IMR-90 (cell line): ENCODE measurements at regions not wholly inside any gene's neighbourhood (a gene's known extent, or its start where the extent isn't known, plus 50 kb on each side); places are given as distances from the start of the nearest gene placed in this dataset.

ENCODE experiments used
- ATAC-seq: fragments of 200-7000 bp; cut with Tn5 transposase; 2 replicates; pipeline ENCODE4 v1.9.1; 2020; ENCODE audit warnings: low read depth, mild to moderate bottlenecking, moderate library complexity
- BruUV-seq: library from RNA; stranded (reverse); fragments of 400-500 nt; replicated peaks from 2 replicates; lab custom pipeline; 2021; lab: Mats Ljungman, UMichigan
- CTCF ChIA-PET: fragments of 300-600 bp; formaldehyde crosslinking; extraction: SDS; loops from one replicate; lab custom pipeline; 2021; ENCODE audit warnings: antibody characterized with exemption; lab: Yijun Ruan, JAX
- POLR2A ChIA-PET: fragments of 300-600 bp; sonication (Branson Sonifier 250); formaldehyde crosslinking; loops from one replicate; lab custom pipeline; 2022; ENCODE audit warnings: antibody characterized with exemption; ENCODE audit not compliant: unreplicated experiment; lab: Charles Lee
- DNase-seq: peaks from one replicate; pipeline ENCODE4 v3.0.0; 2013
- H2AFZ ChIP-seq: replicated peaks from 2 replicates; pipeline ENCODE3; 2013; ENCODE audit warnings: low read length, mild to moderate bottlenecking; ENCODE audit not compliant: poor library complexity
- H2AK5ac ChIP-seq: 2 replicates; pipeline ENCODE4 v1.6.1; 2013; ENCODE audit warnings: low read depth, low read length, inconsistent platforms
- H2AK9ac ChIP-seq: replicated peaks from 2 replicates; pipeline ENCODE3; 2013; ENCODE audit warnings: mild to moderate bottlenecking, low read depth, low read length, moderate library complexity; ENCODE audit not compliant: poor library complexity
- H2BK120ac ChIP-seq: 2 replicates; pipeline ENCODE4 v1.6.1; 2013; ENCODE audit warnings: low read depth, low read length, inconsistent platforms
- H2BK15ac ChIP-seq: 3 replicates; pipeline ENCODE4 v1.6.1; 2013; ENCODE audit warnings: low read depth, low read length, inconsistent platforms
- H2BK20ac ChIP-seq: 2 replicates; pipeline ENCODE4 v1.6.1; 2013; ENCODE audit warnings: low read depth, mild to moderate bottlenecking, inconsistent platforms, low read length, moderate library complexity
- H2BK5ac ChIP-seq: 2 replicates; pipeline ENCODE4 v1.6.1; 2013; ENCODE audit warnings: mild to moderate bottlenecking, low read depth, low read length, inconsistent platforms; ENCODE audit not compliant: poor library complexity, severe bottlenecking
- H3K14ac ChIP-seq: replicated peaks from 2 replicates; pipeline ENCODE4 v1.6.1; 2013; ENCODE audit warnings: low read depth, low read length, inconsistent platforms
- H3K18ac ChIP-seq: 2 replicates; pipeline ENCODE4 v1.6.1; 2013; ENCODE audit warnings: low read depth, low read length, control low read depth
- H3K23ac ChIP-seq: 2 replicates; pipeline ENCODE4 v1.6.1; 2013; ENCODE audit warnings: low read depth, low read length, inconsistent platforms
- H3K27ac ChIP-seq: 2 replicates; pipeline ENCODE4 v1.5.1; 2013; ENCODE audit warnings: mild to moderate bottlenecking, control low read depth, low read length; ENCODE audit not compliant: insufficient read depth
- H3K27me3 ChIP-seq: 2 replicates; pipeline ENCODE4 v1.6.1; 2013; ENCODE audit warnings: low read length; ENCODE audit not compliant: control insufficient read depth, insufficient read depth
- H3K36me3 ChIP-seq: 2 replicates; pipeline ENCODE4 v1.6.1; 2013; ENCODE audit warnings: low read length, mixed read lengths; ENCODE audit not compliant: control insufficient read depth, insufficient read depth
- H3K4ac ChIP-seq: 2 replicates; pipeline ENCODE4 v1.6.1; 2013; ENCODE audit warnings: low read depth, low read length, inconsistent platforms
- H3K4me1 ChIP-seq: 2 replicates; pipeline ENCODE4 v1.6.1; 2013; ENCODE audit warnings: low read length, mixed read lengths; ENCODE audit not compliant: control insufficient read depth, insufficient read depth
- H3K4me2 ChIP-seq: 2 replicates; pipeline ENCODE4 v1.6.1; 2013; ENCODE audit warnings: low read depth, mild to moderate bottlenecking, control low read depth, low read length, moderate library complexity
- H3K4me3 ChIP-seq: 2 replicates; pipeline ENCODE4 v1.5.1; 2013; ENCODE audit warnings: low read depth, mild to moderate bottlenecking, control low read depth, low read length, moderate library complexity; ENCODE audit not compliant: insufficient read depth
- H3K56ac ChIP-seq: 2 replicates; pipeline ENCODE4 v1.6.1; 2013; ENCODE audit warnings: low read length, inconsistent platforms; ENCODE audit not compliant: insufficient read depth; ENCODE audit errors: extremely low read depth
- H3K79me1 ChIP-seq, 2 experiments: 2 replicates each; pipeline ENCODE4 v1.6.1; 2013; ENCODE audit warnings: low read length in 2 of 2, inconsistent platforms in 1 of 2, low read depth in 1 of 2
- H3K9ac ChIP-seq: 2 replicates; pipeline ENCODE4 v1.6.1; 2013; ENCODE audit warnings: low read depth, low read length, control low read depth
- H3K9me1 ChIP-seq: 2 replicates; pipeline ENCODE4 v1.6.1; 2013; ENCODE audit warnings: low read length, inconsistent platforms; ENCODE audit not compliant: insufficient read depth
- H3K9me3 ChIP-seq: 2 replicates; pipeline ENCODE4 v1.6.1; 2013; ENCODE audit warnings: low read length; ENCODE audit not compliant: control insufficient read depth, insufficient read depth
- H4K20me1 ChIP-seq: 2 replicates; pipeline ENCODE4 v1.6.1; 2013; ENCODE audit warnings: low read length, inconsistent platforms; ENCODE audit not compliant: insufficient read depth
- H4K5ac ChIP-seq: 2 replicates; pipeline ENCODE4 v1.6.1; 2013; ENCODE audit warnings: mild to moderate bottlenecking, low read depth, low read length, control low read depth
- H4K8ac ChIP-seq, 2 experiments: 2 replicates each; pipeline ENCODE4 v1.6.1; 2013; ENCODE audit warnings: low read depth in 2 of 2, low read length in 2 of 2, control low read depth in 1 of 2, inconsistent platforms in 1 of 2
- H4K91ac ChIP-seq: 2 replicates; pipeline ENCODE4 v1.6.1; 2013; ENCODE audit warnings: low read depth, low read length, inconsistent platforms; ENCODE audit not compliant: insufficient read depth
- CEBPB ChIP-seq: IDR thresholded peaks from 2 replicates; pipeline ENCODE4 v1.6.1; 2012; ENCODE audit warnings: low read depth, low read length, improper control_type of control experiment
- POLR2A ChIP-seq: IDR thresholded peaks from 2 replicates; pipeline ENCODE4 v1.6.1; 2012; ENCODE audit warnings: mild to moderate bottlenecking, low read depth, low read length
- RAD21 ChIP-seq: IDR thresholded peaks from 2 replicates; pipeline ENCODE4 v1.6.1; 2012; ENCODE audit warnings: low read length, improper control_type of control experiment
- WGBS, 2 experiments: methylation state at CpG; one replicate each; pipeline versions ENCODE4 v1.1.5 to v1.1.7; 2013; ENCODE audit warnings: missing lambda C conversion rate in 2 of 2; ENCODE audit not compliant: insufficient read length in 1 of 2; ENCODE audit errors: extremely low coverage in 2 of 2; 5-methylcytosine and 5-hydroxymethylcytosine counted together
- dilution Hi-C: fragments of 300-500 bp; cut with HindIII; formaldehyde crosslinking; loops from one replicate; pipeline ENCODE4 v1.14.3; 2018; ENCODE audit warnings: low sequenced_read_pairs; ENCODE audit not compliant: unreplicated experiment
- in situ Hi-C: fragments of 300-500 bp; cut with MboI; formaldehyde crosslinking; loops from 3 replicates; pipeline ENCODE4 v1.14.3; 2019; ENCODE audit warnings: low sequenced_read_pairs, inconsistent platforms, mixed read lengths
- intact Hi-C: fragments of 100-400 bp; cut with micrococcal nuclease; formaldehyde crosslinking; loops from 2 replicates; pipeline ENCODE4 v1.10.0; 2022
- TF ChIP-seq, protein P1 (sequence below): fragments of 150-350 bp; IDR thresholded peaks from 2 replicates; pipeline ENCODE4 v1.6.1; 2017; ENCODE audit warnings: mild to moderate bottlenecking, antibody characterized with exemption, low read length, low read depth
- TF ChIP-seq, protein P2 (sequence below): fragments of 150-350 bp; IDR thresholded peaks from 2 replicates; pipeline ENCODE4 v1.6.1; 2016; ENCODE audit warnings: low read depth, mild to moderate bottlenecking, low read length, moderate library complexity, borderline replicate concordance

GRCh38 chr6:14999106-14999505, 246.8 kb upstream of the JARID2 start:
- H3K9ac ChIP-seq = no peak overlapping the region
- dilution Hi-C loops = no loop called here
- no peak overlapping the region for H3K27ac ChIP-seq
- ATAC-seq (no peak), DNase-seq (no peak)
- ChIA-PET CTCF (no interaction called here), POLR2A (no interaction called here)
- no peak overlapping the region for H3K4me3 ChIP-seq
- no peaks in the 10 kb centered on the region for H3K4me1 ChIP-seq
- no peaks in the 10 kb centered on the region for H4K20me1 ChIP-seq
- H2AK9ac ChIP-seq = no peak overlapping the region
- no peak overlapping the region for H2BK20ac ChIP-seq
- peak overlapping the region; percentile 52 for H2AFZ ChIP-seq
- H4K5ac ChIP-seq = no peak overlapping the region
- peaks cover 4% of the 10 kb centered on the region for H3K27me3 ChIP-seq
- H2BK5ac ChIP-seq = no peak overlapping the region
- H3K14ac ChIP-seq = no peak overlapping the region
- no peaks in the 10 kb centered on the region; the same call in 1 of the 2 replicates for H3K9me1 ChIP-seq
- no peak overlapping the region for H3K18ac ChIP-seq
- in situ Hi-C loops = no loop called here
- H3K4me2 ChIP-seq = no peak overlapping the region
- WGBS, 2 experiments = no CpG with 5 or more reads among the region's 5 CpGs
- TF ChIP-seq, protein P1, sequence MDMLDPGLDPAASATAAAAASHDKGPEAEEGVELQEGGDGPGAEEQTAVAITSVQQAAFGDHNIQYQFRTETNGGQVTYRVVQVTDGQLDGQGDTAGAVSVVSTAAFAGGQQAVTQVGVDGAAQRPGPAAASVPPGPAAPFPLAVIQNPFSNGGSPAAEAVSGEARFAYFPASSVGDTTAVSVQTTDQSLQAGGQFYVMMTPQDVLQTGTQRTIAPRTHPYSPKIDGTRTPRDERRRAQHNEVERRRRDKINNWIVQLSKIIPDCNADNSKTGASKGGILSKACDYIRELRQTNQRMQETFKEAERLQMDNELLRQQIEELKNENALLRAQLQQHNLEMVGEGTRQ = no peak
- TF ChIP-seq CEBPB = no peak
- TF ChIP-seq RAD21 = no peak
- TF ChIP-seq POLR2A = no peak
- TF ChIP-seq, protein P2, sequence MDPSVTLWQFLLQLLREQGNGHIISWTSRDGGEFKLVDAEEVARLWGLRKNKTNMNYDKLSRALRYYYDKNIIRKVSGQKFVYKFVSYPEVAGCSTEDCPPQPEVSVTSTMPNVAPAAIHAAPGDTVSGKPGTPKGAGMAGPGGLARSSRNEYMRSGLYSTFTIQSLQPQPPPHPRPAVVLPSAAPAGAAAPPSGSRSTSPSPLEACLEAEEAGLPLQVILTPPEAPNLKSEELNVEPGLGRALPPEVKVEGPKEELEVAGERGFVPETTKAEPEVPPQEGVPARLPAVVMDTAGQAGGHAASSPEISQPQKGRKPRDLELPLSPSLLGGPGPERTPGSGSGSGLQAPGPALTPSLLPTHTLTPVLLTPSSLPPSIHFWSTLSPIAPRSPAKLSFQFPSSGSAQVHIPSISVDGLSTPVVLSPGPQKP = no peak
- H3K56ac ChIP-seq = no peak overlapping the region
- no peaks in the 10 kb centered on the region for H3K36me3 ChIP-seq
- H2BK120ac ChIP-seq = no peak overlapping the region
- no peak overlapping the region for H4K8ac ChIP-seq
- H3K23ac ChIP-seq = no peak overlapping the region
- H2BK15ac ChIP-seq = no peak overlapping the region
- H2AK5ac ChIP-seq = no peak overlapping the region
- no peak overlapping the region for H3K4ac ChIP-seq
- intact Hi-C loops = no loop called here
- H3K9me3 ChIP-seq = no peaks in the 10 kb centered on the region
- H4K91ac ChIP-seq = no peak overlapping the region
- BruUV-seq = no TSS peak
- H3K79me1 ChIP-seq = no peaks in the 10 kb centered on the region
